Activated naive CD4-positive, alpha-beta T cell treated with anti-CD3 and anti-CD28 coated beads, Interleukin-2, amount 10 ng/mL, durations not matched to agents 7 days and 5 days (primary cell): ENCODE measurements at regions not wholly inside any gene's neighbourhood (a gene's known extent, or its start where the extent isn't known, plus 50 kb on each side); places are given as distances from the start of the nearest gene placed in this dataset.

Experiments
- CTCF ChIA-PET: fragments of 350-600 bp; sonication (Branson Sonifier 250); formaldehyde crosslinking; loops from one replicate; lab custom pipeline; 2021; ENCODE audit warnings: antibody characterized with exemption; lab: Charles Lee
- DNase-seq: peaks from one replicate; pipeline ENCODE4 v3.0.0-alpha.2; 2020
- H3K27ac Mint-ChIP-seq: one replicate; pipeline ENCODE4 v1.8.0; 2021; ENCODE audit warnings: mild to moderate bottlenecking, moderate library complexity, mixed read lengths
- H3K27me3 Mint-ChIP-seq: one replicate; pipeline ENCODE4 v1.8.0; 2021; ENCODE audit warnings: mild to moderate bottlenecking, mixed read lengths
- H3K36me3 Mint-ChIP-seq: one replicate; pipeline ENCODE4 v1.8.0; 2021; ENCODE audit warnings: mixed read lengths
- H3K4me1 Mint-ChIP-seq: one replicate; pipeline ENCODE4 v1.8.0; 2021; ENCODE audit warnings: mixed read lengths
- H3K4me3 Mint-ChIP-seq: one replicate; pipeline ENCODE4 v1.8.0; 2021; ENCODE audit warnings: mild to moderate bottlenecking, moderate library complexity, mixed read lengths
- H3K9me3 Mint-ChIP-seq: one replicate; pipeline ENCODE4 v1.8.0; 2021; ENCODE audit warnings: mixed read lengths

- H3K4me3 Mint-ChIP-seq: no peak overlapping the region
- no peaks in the 10 kb centered on the region for H3K9me3 Mint-ChIP-seq
- CTCF ChIA-PET: no interaction called here
- H3K4me1 Mint-ChIP-seq: no peaks in the 10 kb centered on the region
- DNase-seq: no peak
- H3K27me3 Mint-ChIP-seq: peaks cover 2% of the 10 kb centered on the region
- H3K36me3 Mint-ChIP-seq: no peaks in the 10 kb centered on the region
- H3K27ac Mint-ChIP-seq: no peak overlapping the region
Measured at GRCh38 chr6:17047889-17048288, 54.0 kb upstream of the STMND1 start.

DNA sequence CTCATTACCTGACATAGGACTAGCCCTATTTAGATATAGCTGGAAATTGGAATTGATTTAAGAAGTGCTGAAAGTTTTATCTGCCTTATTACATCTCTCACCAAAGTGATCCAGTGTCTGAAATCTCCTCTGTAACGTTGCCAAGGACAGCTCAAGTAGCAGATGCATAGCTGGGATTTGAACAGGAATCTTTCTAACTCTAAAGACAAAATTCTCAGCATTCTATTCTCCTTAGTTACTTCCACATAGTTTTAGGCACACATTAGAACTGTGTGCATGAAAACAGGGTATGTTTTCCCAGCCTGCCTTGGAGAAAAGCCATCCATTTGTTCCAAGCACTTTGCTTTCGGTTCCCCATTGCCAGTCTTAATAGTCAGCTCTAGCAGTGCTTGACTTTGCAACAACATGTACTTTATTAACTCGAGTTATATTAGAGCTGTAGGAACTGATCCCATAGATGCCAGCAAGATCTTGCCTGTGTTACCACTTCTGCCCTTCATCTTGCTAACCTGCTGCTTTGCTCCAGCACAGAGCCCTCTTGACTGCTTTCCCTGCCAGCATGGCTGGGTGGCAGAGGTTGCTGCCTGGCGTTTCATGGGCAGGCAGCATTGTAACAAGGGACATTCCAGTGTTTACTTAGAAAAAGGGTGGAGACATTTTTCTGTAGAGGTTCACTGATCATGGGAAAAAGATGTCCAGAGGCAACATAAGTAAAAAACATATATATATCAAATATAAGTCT is 56.1 kb upstream of the STMND1 start:
- Mint-ChIP-seq H3K27me3 (peaks cover 6% of the 10 kb centered on the region), H3K4me3 (no peak overlapping the region), H3K36me3 (no peaks in the 10 kb centered on the region), H3K27ac (no peak overlapping the region), H3K4me1 (no peaks in the 10 kb centered on the region), H3K9me3 (no peaks in the 10 kb centered on the region)
- CTCF ChIA-PET: no interaction called here
- no peak for DNase-seq

DNA sequence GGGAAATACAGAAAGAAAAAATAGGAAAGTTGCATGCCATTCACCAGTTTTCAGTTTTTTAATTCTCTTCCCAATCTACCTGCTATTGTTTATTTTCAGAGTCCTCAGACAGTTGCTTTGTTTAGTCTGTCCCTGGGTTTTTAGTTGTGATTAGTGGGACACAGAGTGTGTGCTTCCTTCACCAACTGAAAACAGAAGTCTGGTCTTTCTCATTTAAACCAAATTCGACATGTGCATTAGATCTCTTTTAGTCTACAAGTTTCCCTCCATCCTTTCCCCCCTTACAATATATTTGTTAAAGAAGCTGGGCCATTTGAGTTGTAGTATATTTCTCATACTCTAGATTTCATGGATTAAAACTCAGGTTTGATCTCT is 58.7 kb upstream of the STMND1 start:
- H3K27me3 Mint-ChIP-seq: peaks cover 6% of the 10 kb centered on the region
- CTCF ChIA-PET: no interaction called here
- H3K9me3 Mint-ChIP-seq: no peaks in the 10 kb centered on the region
- DNase-seq: no peak
- no peaks in the 10 kb centered on the region for H3K36me3 Mint-ChIP-seq
- H3K4me3 Mint-ChIP-seq: no peak overlapping the region
- H3K27ac Mint-ChIP-seq: no peak overlapping the region
- H3K4me1 Mint-ChIP-seq: no peaks in the 10 kb centered on the region

DNA sequence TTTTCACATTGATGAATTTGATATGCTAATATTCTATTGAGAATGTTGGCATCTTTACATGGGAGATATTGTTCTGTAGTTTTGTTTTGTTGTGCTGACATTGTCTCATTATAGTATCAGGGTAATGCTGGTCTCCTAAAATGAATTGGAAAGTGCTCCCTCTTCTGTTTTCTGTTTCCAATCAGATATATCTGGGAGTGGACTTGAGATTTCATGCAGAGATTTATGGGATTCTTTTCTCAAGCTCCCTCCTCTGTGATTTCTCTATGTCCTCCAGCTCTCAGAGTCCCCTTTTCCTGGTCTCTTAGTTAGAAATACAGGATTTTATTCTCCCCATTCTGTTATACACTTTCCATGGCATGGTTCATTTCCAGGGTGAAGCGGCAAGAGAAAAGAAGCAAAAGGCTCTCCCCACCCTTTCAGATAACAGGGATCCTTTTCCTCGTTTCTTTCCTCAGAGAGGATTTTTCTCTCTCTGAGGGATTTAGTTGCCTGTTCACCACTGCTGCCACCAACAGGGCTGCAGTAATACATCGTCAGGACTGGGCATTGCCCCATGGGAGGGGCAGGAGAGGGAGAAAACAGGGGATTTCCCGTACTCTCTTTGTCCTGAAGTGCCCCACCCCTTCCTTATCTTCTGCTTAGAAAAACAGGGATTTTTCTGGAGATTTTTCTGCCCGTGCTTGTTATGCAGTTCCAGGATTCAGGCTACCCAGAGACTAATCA is 59.3 kb upstream of the STMND1 start:
- DNase-seq: no peak
- Mint-ChIP-seq H3K9me3 (no peaks in the 10 kb centered on the region), H3K27me3 (peaks cover 6% of the 10 kb centered on the region)

GRCh38 chr6:17039266-17039665 is 62.6 kb upstream of the STMND1 start:
- no peak for DNase-seq
- Mint-ChIP-seq H3K4me3 (no peak overlapping the region), H3K36me3 (no peaks in the 10 kb centered on the region), H3K4me1 (no peaks in the 10 kb centered on the region), H3K27ac (no peak overlapping the region), H3K27me3 (peaks cover 6% of the 10 kb centered on the region), H3K9me3 (no peaks in the 10 kb centered on the region)
- CTCF ChIA-PET: no interaction called here

More for the DNA sequence above, 59.3 kb upstream of the STMND1 start:
- CTCF ChIA-PET: no interaction called here
- no peaks in the 10 kb centered on the region for H3K36me3 Mint-ChIP-seq
- H3K27ac Mint-ChIP-seq: no peak overlapping the region
- H3K4me1 Mint-ChIP-seq: no peaks in the 10 kb centered on the region
- no peak overlapping the region for H3K4me3 Mint-ChIP-seq

- DNase-seq: no peak
- Mint-ChIP-seq H3K36me3 (no peaks in the 10 kb centered on the region), H3K4me1 (no peaks in the 10 kb centered on the region), H3K9me3 (no peaks in the 10 kb centered on the region), H3K27ac (no peak overlapping the region), H3K27me3 (peaks cover 6% of the 10 kb centered on the region), H3K4me3 (no peak overlapping the region)
- CTCF ChIA-PET: no interaction called here
Measured at GRCh38 chr6:17038316-17038715, 63.5 kb upstream of the STMND1 start.

DNA sequence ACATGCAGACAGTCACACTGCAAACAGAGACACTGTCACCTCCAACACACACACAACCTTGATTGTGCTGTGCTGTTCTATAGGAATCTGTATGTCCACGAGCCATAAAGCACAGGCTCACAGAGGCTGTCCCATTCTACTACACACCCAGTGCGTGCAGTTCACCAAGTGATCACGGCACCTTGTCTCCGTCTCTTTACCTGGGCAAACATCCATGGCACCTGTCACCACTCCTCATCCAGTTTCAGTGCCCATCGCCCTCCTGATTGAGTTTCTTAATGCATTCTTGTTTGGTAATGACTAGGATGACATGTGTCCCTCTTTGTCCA is 65.8 kb upstream of the STMND1 start:
- Mint-ChIP-seq H3K9me3 (no peaks in the 10 kb centered on the region), H3K36me3 (no peaks in the 10 kb centered on the region), H3K4me1 (no peaks in the 10 kb centered on the region), H3K27me3 (no peaks in the 10 kb centered on the region), H3K27ac (no peak overlapping the region), H3K4me3 (no peak overlapping the region)
- CTCF ChIA-PET: no interaction called here
- no peak for DNase-seq

DNA sequence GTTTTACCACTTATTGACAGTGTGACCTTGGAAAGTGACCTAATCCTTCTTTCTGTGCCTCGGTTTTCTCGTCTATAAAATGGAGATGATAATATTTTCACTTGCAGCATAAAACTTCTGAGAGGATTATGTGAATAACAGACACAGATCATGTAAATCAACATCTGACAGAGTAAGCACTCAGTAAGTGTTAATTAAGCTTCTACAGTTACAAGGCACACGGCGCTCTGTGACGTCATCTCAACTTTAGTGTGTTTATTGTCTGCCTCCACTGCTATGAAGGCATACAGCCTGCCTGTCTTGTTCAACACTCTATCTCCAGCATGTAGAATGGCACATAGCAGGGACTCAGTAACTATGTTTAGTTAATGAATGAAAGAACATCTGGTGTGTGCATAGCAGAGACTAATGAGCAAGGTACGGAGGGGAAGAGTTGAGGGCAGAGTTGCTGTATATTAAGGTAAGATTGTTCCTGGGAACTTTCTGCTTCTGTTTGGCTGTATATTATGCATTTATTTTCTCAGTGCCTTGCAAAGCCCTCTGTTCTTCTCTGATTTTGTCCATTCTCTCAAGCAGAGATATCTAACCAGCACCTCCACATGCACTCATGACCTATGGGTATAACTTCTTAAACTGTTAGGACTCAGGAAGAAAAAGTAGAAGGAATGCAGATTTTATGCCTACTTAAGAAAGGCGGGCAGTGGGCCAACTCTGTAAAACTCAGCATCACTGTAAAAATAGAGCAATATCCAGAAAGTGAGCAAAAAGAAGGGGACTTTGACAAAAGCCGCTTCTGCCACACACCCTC is 66.4 kb upstream of the STMND1 start:
- Mint-ChIP-seq H3K36me3 (no peaks in the 10 kb centered on the region), H3K9me3 (no peaks in the 10 kb centered on the region), H3K4me3 (no peak overlapping the region), H3K27me3 (no peaks in the 10 kb centered on the region), H3K4me1 (no peaks in the 10 kb centered on the region), H3K27ac (no peak overlapping the region)
- DNase-seq: no peak
- CTCF ChIA-PET: no interaction called here

DNA sequence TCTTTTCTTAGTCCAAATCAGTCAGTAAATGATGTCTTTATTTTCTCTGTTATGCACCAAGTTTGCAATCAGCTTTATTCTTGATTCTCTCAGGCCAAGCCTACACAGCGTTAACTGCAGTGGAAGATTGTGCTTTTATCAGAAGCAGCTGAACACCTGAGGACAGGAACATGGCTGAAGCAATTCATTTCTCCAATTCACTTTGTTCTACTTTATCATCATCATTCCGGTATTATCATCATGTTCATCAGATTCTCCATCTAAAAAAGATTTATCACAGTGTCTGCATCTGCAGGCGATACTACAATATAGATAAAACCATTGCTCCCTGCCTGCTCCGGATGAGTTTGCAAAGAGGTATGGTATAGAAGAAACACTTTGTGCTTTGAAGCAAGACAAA is 68.1 kb upstream of the STMND1 start:
- Mint-ChIP-seq H3K9me3 (no peaks in the 10 kb centered on the region), H3K4me1 (no peaks in the 10 kb centered on the region), H3K27ac (no peak overlapping the region), H3K4me3 (no peak overlapping the region), H3K27me3 (no peaks in the 10 kb centered on the region), H3K36me3 (no peaks in the 10 kb centered on the region)
- CTCF ChIA-PET: no interaction called here
- DNase-seq: no peak

DNA sequence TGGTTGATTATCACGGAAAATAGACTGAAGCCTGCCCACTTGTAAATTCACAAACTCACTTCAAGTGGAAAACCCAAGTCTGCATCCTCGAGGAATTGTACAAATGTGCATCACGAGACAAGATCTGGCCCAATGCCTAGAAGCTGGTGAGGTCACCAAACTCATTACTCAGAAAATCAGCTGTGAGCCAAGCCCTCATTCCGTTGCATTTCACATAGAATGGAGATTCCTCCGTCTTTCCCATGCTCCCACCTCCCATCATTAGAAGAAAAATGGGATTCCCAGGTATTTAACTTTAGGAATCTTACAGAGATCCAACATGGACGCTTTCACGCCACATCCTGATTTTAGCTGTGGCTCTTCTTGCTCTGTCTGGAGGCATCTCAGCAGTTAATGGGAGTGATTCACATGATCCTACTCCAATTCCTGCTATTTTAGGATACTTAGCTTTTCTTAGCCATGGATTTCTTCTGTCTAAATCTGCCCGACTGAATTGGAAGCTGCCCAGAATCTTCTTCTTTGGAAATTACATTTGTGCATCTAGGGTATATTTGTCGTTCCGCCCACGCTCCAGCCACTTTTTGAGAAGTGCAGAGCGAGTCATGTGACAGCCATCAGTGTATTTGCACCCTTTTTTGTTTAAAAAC is 68.7 kb upstream of the STMND1 start:
- no peaks in the 10 kb centered on the region for H3K4me1 Mint-ChIP-seq
- CTCF ChIA-PET: no interaction called here
- no peak overlapping the region for H3K27ac Mint-ChIP-seq

GRCh38 chr6:17032590-17032987 is 69.3 kb upstream of the STMND1 start:
- DNase-seq: no peak
- Mint-ChIP-seq H3K4me3 (no peak overlapping the region), H3K27ac (no peak overlapping the region), H3K36me3 (no peaks in the 10 kb centered on the region), H3K9me3 (no peaks in the 10 kb centered on the region), H3K27me3 (no peaks in the 10 kb centered on the region), H3K4me1 (no peaks in the 10 kb centered on the region)
- CTCF ChIA-PET: no interaction called here

More for the DNA sequence above, 68.7 kb upstream of the STMND1 start:
- no peaks in the 10 kb centered on the region for H3K9me3 Mint-ChIP-seq
- no peak overlapping the region for H3K4me3 Mint-ChIP-seq
- H3K27me3 Mint-ChIP-seq: no peaks in the 10 kb centered on the region
- H3K36me3 Mint-ChIP-seq: no peaks in the 10 kb centered on the region
- no peak for DNase-seq

GRCh38 chr6:17031961-17032360 is 69.9 kb upstream of the STMND1 start:
- H3K27ac Mint-ChIP-seq: no peak overlapping the region
- H3K27me3 Mint-ChIP-seq: no peaks in the 10 kb centered on the region
- no peaks in the 10 kb centered on the region for H3K9me3 Mint-ChIP-seq
- H3K4me1 Mint-ChIP-seq: no peaks in the 10 kb centered on the region
- no peak for DNase-seq
- H3K4me3 Mint-ChIP-seq: no peak overlapping the region
- no peaks in the 10 kb centered on the region for H3K36me3 Mint-ChIP-seq
- CTCF ChIA-PET: no interaction called here

DNA sequence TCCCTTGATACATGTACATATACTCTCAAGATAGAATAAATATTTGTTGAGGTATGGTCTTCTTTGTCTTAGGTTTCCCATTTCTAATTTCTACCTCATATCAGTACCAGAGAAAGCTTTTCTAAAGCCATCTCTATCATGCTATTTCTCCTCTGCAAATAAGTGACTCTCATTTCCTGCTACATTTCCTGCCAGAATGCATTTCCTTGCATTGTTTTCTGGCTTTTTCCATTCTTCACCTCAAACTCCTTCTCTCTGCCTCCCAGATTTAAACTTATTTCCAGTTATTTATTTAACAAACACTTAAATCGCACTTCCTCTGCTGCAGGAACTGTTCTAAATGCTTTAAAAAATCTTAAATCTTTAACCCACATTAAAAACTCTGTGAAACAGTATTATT is 74.4 kb upstream of the STMND1 start:
- DNase-seq: no peak
- peaks cover 6% of the 10 kb centered on the region for H3K9me3 Mint-ChIP-seq
- no peak overlapping the region for H3K4me3 Mint-ChIP-seq

DNA sequence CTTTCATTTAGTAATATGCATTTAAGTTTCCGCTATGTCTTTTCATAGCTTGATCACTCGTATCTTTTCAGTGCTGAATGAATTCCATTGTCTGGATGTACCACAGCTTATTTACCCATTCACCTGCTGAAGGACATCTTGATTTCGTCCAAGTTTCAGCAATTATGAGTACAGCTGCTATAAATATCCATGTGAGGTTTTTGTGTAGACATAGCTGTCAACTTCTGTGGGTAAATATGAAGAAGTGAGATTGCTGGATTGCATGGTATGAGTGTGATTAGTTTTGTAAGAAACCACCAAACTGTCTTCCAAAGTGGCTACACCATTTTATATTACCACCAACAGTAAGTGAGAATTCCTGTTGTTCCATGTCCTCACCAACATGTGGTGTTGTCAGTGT is 79.2 kb upstream of the STMND1 start:
- Mint-ChIP-seq H3K27ac (no peak overlapping the region), H3K4me3 (no peak overlapping the region), H3K36me3 (no peaks in the 10 kb centered on the region), H3K27me3 (peaks cover 6% of the 10 kb centered on the region), H3K4me1 (no peaks in the 10 kb centered on the region), H3K9me3 (peaks cover 6% of the 10 kb centered on the region)
- no peak for DNase-seq
- CTCF ChIA-PET: no interaction called here

More for the DNA sequence above, 74.4 kb upstream of the STMND1 start:
- Mint-ChIP-seq H3K4me1 (no peaks in the 10 kb centered on the region), H3K27ac (no peak overlapping the region), H3K36me3 (no peaks in the 10 kb centered on the region), H3K27me3 (peaks cover 6% of the 10 kb centered on the region)
- CTCF ChIA-PET: no interaction called here
